HG03439 (cell line): ENCODE measurements at regions not wholly inside any gene's neighbourhood (a gene's known extent, or its start where the extent isn't known, plus 50 kb on each side); places are given as distances from the start of the nearest gene placed in this dataset.
A peak's percentile ranks its signal among the peaks of the same experiment; 100 is the strongest.

Experiments used
- ATAC-seq: cut with Tn5 transposase; IDR thresholded peaks from one replicate; pipeline ENCODE4 v1.9.1; 2021; ENCODE audit warnings: mild to moderate bottlenecking, moderate library complexity; ENCODE audit not compliant: unreplicated experiment

DNA sequence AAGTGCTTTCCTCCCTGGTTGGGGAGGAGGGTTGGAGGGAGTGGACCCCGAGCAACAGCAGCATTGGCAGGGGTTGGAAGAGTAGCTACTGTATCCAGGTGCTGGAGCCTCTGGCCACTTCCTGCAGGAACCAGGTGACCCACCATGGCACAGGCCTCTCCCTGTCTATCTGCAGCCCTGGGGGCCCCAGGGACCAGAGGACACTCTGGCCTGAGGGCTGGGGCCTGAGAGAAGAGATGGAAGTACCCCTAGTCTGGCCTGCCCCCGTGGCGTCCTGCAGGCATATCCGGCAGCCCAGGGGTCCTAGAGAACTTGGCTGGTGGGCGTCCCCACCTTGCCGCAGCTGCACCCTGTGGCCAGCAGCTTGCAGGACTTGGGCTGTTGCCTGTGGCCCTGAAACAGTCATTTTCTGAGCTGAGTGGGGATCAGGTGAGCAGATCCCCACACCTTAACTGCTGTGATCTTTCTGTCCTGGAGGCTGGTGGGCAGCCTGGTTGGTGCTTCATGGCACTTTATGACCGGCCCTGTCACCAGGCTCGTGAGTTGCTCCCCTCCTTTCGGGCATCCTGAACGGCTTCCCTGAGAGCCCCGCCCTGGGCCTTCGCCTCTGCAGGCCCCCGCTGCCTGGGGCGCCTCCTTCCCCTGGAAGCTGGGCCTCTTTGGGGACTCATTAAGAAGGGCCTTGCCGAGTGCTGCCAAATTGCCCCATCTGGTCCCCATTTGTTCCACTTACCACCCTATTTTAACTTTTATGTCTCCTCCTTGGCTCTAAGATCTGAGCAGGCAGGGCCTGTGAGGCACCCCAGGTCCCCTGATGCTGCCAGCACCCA lies 298.6 kb downstream of the SEC14L1 start:
- ATAC-seq = no peak

DNA sequence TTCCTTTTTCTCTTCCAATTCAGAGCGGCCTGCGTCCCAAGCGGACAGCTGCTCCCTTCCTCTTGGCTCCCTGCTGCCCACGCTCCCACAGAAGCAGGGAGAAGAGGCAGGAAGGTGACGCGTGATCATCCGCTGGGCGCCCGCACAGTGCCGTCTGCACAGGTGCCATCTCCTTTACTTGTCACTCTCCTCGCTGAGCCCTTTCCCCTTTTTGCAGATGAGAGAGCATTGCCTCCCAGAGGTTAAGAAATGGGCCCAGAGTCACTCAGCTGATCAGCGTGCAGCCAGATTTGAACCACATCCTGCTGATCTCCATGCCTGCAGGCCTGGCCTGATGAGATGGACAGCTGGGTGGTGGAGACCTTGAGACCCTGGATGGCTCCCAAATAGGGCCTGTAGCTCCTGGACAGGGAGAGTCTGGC lies 299.8 kb downstream of the SEC14L1 start:
- no peak for ATAC-seq

DNA sequence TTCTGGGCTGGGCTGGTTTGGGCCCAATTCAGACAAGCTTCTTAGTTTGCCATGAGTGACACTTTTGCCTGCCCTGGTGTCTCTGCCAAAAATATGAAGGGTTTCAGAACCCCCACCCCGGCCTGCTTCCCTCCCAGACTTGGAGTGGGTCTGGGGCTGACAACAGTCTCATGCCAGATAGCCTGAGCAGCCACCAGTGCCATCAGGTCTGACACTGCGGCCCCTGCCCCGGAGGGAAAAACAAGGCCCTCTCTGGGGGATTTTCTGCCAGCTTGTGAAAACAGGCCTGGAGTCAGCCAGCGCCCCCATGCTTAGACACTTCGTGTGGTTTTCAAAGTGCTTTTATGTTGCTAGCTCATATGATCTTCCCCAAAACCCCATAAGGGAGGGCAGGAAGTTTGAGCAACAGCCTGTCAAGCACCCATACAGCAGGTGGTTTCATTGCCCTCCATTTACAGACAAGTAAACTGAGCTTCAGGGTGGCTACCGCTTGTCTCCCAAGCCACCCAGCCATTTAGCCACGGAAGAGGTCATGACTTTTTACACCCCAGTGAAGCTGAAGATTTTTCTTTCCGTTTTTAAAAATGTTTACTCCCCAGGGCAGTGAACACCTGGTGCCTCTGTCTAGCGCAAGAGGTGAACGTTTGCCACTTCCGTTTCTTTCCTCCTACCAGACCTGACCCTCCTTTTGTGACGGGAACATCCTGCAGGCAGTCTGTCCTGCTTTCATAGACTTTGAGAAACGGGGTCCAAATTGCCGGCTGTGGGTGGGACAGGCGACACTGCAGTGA lies 300.6 kb downstream of the SEC14L1 start:
- peak; percentile 36 for ATAC-seq

DNA sequence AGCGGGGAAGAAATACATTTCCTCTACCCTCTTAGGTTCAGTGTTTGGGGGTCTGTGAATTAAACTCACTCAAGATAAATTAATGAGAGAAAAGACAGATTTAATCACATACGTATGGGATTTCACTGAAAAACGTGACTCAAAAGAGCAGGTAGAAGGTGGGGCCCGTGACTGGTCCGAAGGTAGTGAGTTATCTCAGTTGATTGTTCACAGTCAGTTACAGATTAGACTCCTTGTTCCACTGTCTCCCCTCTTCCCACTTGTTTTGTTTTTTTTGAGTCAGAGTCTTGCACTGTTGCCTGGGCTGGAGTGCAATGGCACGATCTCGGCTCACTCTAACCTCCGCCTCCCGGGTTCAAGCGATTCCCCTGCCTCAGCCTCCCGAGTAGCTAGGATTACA lies 301.2 kb downstream of the SEC14L1 start:
- no peak for ATAC-seq

DNA sequence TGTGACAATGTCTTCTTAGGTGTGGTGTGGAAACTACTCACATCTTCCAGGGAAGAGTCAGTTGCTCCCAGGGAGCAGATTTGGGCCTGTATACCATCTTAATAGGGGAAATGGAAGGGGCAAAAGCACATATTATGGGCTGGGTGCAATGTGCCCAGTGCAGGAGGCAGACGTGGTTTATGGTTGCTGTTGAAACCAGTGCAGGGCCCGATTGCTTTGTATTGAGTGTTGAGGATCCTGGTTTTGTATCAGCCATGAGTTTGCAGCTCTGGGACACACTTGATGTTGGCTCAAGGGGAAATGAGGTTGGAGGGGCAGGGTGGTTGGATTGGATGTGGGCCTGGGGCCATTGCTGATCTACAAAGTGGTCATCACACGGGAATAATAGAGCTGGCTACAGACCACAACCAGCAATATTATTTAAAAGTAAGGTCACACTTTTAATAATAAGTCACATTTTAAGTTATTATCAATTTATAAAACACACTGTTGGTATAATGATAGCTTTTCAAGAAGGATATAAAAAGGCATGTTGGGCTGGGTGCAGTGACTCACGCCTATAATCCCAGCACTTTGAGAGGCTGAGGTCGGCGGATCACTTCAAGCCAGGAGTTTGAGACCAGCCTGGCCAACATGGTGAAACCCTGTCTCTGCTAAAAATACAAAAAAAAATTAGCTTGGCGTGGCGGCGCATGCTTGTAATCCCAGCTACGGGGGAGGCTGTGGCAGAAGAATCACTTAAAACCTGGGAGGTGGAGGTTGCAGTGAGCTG lies 302.4 kb downstream of the SEC14L1 start:
- ATAC-seq = no peak

DNA sequence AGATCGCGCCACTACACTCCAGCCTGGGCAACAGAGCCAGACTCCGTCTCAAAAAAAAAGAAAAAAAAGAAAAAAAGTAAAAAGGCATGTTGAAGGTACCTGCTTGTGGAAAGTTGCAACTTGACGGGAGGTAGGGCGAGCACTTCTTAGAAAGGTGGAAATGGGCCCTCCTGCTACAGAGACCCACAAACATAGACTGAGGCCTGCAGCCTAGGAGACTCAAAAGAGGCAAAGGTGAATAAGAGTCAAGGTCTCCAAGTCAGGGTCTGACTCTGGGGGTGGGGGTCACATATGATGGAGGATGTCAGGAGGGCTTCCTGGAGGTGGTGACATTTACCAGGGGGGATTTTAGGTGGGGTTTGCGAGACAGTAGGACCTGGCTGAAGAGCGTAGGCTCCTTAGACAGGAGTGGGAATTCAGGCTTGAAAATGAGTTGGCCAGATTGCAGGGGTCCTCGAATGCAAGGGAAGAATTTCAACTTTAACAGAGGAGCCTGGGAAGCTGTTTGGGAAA lies 303.0 kb downstream of the SEC14L1 start:
- ATAC-seq = no peak

DNA sequence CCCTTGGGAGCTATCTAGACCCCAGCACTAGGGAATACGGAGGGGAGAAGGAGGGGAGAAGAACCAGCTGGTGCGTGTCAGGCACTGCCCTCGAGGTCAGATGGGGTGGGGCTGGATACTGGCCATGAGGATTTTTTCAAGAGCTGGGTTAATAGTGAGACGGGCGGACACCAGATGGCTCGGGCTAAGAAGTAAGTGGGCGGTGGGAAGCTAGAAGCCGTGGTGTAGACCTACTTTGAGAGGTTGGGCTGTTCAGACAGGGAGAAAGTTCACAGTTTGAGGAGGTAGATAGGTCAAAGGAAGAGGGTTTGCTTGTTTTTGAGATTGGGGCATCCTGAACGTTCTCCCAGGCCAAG lies 303.8 kb downstream of the SEC14L1 start:
- ATAC-seq = peak; percentile 5

DNA sequence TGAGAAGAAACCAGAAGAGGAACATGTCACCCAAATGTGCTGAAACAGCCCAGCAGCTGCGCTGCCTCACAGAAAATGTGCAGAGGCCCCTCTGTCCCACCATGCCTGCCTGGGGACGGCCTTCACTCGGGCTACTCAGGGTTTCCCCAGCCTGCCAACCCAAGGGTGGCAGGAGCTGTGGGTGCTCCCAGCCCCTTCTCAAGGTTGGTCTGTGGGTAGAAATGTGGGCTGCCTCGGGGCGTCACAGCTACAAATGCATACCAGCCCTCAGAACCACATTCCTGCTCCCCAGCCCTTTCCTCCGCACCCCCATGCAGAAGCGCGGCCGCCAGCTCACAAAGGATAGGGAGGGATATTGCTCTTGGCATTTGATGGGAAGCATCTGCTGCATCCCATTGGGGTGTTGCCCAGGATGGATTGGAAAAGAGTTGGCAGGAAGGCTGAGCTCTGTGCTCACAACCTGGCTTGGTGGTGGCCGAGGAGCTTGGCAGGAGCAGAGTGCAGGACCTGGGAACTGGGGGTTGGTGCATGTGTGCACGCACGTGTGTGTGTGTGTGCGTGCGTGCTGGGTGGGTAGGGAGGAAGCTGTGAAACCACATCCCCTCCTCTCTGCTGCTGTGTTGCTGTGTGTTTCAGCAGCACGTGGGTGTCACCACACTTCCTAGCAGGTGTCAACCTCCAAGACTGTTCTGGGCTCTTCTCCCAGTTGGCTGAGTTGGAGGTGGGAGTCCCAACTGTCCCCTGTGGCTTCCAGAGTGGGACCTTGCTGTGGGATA lies 304.4 kb downstream of the SEC14L1 start:
- ATAC-seq = peak; percentile 38

DNA sequence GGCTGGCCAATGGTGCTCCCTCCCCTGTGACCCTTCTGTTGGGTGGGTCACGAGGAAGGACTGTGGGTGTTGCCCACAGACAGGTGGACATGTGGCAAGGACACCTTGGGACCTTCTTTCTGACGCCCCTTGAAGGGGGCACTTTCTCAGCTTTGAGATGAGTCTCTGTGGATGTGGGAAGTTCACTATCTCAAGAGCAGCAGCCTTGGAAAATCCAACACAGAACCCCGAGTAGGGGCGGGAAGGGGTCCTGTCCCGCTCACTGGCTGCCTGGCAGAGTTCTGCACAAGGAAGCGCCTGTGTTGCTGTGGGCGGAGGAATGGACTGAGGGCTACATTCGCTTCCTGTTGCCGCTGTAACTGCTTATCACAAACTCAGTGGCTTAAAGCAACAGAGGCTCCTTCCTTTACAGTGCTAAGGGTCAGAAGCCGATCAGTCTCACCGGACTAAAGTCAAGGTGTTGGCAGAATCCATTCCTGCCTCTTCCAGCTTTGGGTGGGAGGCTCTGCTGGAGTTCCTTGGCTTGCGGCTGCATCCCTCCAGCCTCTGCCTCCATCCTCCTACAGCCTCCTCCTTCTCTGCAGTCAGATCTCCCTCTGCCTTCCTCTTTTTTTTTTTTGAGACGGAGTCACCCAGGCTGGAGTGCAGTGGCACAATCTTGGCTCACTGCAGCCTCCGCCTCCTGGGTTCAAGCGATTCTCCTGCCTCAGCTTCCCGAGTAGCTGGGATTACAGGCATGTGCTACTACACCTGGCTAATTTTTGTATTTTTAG lies 305.2 kb downstream of the SEC14L1 start:
- peak; percentile 20 for ATAC-seq

DNA sequence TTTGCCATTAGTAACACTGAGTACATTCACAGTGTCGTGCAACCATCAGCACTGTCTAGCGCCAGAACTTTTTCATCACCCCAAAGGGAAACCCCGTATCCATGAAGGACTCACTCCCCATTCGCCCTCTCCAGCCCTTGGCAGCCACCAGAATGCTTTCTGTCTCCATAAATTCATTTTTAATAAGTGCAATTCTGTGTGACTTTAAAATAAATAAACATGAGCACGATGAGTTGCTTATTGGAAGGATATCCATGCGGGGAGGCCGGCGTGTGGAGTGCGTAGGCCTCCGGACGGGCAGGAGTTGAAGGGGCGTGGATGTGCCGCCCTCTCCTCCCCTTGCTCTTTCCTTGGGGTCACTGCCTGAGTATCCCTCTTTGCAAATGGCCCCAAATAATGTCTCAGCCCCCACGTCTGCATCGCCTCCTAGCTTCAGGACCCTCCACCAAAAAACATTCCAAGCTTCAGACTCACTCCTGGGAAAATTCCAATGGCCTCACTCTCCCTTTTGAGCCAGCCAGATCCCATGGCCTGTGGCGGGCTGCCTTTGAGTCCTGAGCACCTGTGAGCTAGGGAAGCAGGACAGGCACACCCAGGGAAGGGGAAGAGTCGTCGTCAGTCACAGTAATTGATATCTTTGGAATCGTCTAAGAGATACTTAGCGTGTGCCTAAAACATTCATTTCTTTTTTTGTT lies 306.3 kb downstream of the SEC14L1 start:
- ATAC-seq = no peak

DNA sequence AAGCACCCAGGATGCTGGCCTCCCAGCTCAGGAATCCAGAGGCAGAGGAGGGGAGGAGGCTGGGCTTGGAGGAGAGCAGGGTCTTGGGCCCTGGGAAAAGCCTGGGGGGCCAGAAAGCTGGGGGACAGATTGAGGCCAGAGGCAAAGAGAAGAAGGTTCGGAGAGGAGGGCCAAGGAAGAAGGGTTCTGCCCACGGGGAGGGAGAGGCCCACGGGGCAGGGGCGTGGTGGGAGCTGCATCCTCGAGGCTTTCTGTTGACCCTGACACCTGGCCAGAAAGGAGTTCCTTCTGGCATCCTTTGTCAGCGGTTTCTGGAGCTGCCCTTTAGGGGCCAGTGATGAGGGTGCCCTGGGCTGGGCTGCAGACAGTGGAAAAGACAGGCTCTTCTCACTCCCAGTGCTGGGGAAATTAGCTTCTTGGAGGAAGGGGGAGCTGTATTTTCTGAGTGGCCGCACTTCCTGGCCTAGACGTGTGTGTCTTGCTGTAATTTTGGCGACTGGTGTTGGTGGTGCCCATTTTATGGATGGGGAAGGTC lies 308.7 kb downstream of the SEC14L1 start:
- no peak for ATAC-seq

DNA sequence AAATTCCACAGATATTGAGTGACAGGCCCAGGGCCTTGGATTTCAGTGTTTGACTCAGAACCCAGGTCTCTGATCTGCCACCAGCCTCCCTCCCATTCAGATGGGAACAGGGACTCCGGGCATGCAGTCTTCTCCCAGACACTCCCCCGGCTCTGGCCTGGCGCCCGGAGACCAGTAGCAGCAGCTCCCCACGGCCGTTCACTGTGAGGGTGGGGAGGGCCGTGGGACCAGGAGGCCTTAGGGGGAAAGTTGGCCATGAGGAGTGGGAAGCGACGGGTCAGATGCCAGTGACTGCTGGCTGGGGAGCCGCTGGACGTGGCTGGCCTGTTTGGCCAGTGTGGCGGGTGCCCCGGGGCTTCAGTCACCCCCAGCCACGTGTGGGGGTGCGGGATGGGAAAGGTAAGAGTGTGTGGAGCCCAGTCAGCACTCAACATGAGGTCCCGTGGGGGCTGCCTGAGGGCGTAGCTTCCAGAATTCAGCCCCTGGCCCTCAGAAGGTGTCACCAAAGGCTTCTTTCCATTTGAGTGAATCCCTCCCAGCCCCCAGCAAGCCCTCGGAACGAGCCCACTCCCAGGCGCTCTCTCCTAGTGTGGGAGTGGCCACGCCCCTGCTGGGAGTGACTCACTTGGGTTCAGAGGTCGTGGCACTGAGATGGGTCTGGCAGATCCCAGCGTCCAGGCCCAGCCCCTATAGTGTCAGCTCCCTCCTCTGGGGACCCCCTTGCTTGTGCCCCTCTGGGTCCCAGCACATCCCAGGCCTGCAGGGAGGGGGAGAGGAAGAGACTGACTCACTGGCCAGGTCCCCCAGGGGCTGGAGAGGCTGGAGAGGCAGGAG lies 309.4 kb downstream of the SEC14L1 start:
- no peak for ATAC-seq

DNA sequence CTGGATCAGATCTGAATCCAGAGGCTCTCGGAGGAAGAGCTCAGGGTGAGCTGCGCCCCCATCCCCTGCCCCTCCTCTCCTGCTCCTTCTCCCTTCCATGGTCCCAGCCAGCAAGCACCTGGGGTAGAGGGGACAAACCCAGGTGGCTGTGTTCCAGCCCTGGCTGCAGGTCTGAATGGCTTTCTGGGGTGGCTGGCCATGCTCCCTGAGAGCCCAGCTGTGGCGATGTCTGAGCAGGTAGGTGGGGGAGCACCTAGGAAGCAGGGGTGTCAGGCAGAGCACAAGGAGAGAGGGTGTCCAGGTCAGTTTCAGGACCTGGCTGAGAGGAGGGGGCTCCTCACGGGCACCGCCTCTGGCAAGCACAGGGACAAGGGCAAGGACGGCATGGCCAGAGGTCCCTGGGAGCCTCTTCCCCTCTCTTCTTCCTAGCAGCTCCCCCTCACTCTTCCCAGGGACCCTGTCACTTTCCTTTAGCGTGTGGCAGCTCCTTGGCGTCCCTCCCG lies 310.0 kb downstream of the SEC14L1 start:
- ATAC-seq = no peak

DNA sequence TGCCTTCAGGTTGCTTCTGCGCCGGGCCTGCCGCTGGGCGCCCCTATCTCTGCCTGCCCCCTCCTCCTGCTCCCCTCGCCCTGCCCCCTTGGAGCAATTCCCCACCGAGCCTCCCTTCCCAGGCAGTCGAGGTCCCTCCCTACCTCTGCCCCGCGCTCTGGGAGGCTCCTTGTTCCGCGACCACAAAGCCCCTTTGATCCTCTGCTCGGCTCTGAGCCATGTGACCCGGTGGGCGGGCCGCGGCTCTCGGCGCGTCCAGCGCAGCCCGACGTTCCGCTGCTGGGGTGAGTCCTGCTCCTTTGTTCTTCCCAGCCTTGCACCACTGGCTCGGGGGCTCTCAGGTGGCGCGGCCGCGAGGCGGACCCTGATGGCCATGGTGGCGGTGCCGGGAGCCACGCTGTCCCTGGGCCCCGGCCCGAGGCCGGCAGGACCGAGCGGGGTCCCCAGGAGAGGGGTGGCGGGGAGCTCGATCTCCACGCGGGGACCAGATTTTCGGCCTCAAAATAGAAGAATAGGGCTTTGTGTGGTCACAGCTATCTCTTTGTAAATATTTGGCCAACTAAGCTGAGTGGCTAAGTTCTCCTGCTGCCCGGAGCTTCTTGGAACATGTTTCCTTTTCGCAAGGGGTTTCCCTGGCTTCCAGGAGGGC lies 310.6 kb downstream of the SEC14L1 start:
- peak; percentile 32 for ATAC-seq

DNA sequence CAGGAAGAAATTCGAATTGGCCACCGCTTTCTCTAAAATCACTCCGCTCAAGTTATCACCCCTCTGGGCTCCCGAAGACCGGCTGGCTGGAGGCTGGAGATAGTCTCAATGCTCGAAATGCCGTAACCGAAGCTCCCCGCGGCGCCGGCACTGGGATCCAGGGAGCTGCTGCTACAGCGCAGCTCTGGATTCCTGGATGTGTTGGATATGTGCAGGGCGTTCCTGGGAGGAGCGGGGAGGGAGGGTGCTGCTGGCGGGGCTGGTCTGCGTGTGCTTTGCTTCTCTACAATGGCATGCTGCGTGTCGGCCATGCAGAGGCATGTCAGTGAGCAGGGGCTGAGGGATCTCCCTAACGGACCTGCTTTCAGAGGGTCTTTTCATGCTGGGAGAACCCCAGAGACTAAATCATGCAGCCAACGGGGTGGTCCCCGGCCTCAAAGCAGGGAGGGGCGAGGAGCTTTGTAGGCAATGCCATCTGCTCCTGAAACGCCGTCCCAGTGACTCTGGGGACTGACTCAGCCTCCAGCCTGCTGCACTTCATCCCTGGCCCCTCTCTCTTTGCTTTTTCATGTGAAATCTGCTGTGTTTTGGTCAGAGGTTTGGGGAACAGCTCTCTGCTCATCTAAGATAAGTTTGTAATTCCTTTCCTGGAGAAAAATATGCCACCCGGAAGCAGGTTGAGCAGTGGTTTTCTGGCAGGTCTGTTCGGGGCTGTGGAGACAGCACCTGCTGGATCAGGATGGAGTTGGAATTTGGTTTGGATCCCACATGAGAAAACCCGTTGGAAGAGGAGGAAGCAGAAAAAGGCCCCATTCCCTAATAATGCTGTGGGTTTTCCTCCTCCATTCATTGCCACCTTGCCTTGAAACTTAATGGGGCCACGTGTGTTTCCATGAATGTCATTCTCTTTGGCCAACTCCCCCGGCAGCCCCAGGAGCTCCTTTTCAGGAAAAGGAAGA lies 311.4 kb downstream of the SEC14L1 start:
- no peak for ATAC-seq

DNA sequence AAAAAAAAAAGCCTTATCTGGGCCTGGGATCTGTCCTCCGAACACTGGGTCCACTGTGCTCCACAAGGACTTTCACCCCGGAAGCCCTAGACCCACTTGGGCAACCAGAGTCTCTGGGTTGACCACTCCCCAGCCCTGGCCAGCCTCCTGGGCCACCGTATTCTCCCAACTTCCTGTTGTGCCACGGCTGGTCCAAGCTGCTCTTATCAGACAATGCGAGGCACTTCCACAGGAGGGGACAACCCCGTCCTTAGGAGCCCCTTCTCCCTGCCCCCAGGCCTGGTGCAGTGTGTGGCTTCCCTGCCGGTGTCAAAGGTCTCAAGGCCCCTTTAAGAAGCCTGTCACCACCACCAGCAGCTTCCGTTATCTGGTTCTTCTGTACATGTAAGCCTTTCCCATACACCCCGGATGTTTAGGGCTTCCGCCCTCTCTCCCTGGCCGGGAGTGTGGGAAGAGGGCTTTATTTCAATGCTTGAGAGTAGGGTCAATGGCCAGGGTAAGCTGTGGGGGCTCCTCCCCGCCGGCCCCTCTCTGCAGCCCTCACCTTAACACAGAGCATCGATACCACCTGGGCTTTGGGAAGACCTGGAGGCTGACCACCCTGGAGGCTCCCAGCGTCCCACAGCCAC lies 313.0 kb downstream of the SEC14L1 start:
- ATAC-seq = no peak
